IPS DF 4.7 (cell line): ENCODE measurements at regions not wholly inside any gene's neighbourhood (a gene's known extent, or its start where the extent isn't known, plus 50 kb on each side); places are given as distances from the start of the nearest gene placed in this dataset.

Experiments used
- DNase-seq: peaks from one replicate; pipeline ENCODE4 v3.0.0-alpha.2; 2013; ENCODE audit warnings: low spot score; ENCODE audit errors: extremely low read depth

- no peak for DNase-seq
These were observed 362.4 kb downstream of the ADRA2A start for GRCh38 chr10:111439034-111439842.

DNA sequence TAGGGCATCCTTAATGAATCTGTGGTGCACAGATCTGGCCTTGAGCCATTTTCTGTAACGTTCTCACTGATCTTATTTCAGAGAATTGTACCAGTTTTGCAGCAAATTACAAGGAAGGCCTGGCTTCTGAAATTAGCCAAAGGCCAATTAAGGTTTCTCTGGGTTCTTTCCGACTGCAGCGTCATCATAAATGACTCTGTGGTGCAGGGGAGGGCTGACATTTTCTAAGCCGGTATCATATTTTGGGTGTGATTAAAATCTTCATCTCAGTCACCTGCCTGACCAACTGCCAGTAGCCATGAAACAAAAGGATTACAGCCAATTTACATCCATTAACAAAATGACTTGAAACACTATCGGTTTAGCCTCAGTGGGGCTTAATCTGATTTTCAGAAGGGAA lies 363.7 kb downstream of the ADRA2A start:
- DNase-seq: no peak

GRCh38 chr10:111445667-111446066 lies 368.8 kb downstream of the ADRA2A start:
- no peak for DNase-seq

DNA sequence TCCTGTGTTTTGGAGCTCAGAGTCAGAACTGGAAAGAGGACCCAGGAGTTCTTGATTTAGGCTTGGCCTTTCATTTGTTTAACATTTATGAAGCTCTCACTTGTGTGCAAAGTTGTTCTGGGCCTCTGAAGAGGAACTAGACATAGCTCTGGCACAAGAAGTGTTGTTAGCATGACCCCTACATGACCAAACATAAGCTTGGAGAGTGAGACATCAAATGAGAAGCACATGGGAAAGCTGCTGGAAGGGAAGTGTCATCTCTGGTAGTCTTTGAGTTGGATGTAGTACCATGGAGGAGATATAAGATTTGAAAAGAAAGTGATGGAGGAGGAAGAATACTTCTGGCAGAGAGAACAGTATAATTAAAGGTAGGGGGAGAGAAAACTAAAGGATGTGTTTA lies 370.1 kb downstream of the ADRA2A start:
- DNase-seq: no peak

DNA sequence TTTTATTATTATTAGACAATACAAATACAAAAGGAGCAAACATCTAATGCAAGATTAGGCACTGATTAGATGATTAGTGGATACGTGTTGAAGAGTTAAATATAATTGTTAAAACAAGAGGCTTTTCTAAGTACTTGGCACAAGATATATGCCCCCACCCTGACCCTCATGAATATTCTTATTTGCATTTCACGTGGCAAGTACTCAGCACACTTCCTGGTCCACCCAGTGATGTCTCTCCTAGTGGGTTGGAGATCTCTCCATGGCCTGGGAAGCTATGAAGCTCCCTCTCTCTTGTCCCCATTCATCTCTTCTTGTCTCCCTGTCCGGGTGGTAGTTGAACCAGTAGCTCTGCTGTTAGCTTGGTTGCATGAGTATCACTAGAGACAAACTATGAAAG lies 375.3 kb downstream of the ADRA2A start:
- no peak for DNase-seq

GRCh38 chr10:111455776-111456426 lies 379.1 kb downstream of the ADRA2A start:
- DNase-seq: no peak

- DNase-seq: no peak
These were observed 381.4 kb downstream of the ADRA2A start for GRCh38 chr10:111458256-111458655.

DNA sequence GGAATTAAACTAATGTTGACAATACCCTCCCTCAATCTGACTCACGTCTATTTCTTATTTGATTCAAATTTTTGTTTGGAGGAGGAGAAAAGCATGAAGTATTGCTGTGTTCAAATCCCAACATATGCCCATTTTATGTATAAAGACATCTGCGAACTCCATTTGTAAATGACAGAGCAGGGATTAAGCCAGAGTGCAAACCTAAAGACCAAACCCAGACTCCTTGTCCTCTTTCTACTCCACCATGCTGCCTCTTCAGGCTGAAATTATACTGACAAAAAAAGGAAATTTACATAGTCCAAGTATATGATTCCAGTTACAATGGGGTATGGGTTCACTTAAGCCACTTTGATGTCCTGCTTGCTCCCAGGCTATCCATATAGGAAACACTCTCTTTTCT lies 383.1 kb downstream of the ADRA2A start:
- no peak for DNase-seq

DNA sequence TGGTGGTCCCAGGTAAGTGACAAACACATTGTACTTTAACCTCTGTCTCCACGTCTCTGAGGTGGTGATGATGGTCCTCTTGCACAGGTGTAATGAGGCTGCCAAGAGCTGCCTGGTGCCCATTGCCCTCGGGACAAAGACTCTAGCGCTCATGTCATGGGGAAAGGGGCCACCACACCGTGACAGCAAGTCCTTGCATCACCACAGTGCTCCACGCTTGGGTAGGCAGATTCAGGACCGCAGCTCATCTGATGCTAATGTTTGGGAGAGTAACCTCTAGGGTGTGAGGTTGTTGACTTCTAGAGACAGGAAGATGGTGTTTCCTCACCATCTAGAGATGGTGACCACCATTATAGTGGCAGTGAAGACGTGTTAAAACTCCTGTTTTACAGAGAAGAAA lies 395.6 kb downstream of the ADRA2A start:
- no peak for DNase-seq

- DNase-seq: no peak
These were observed 396.5 kb downstream of the ADRA2A start for GRCh38 chr10:111473361-111473760.

- DNase-seq: no peak
These were observed 398.0 kb downstream of the ADRA2A start for GRCh38 chr10:111474786-111475185.

GRCh38 chr10:111475720-111476119 lies 398.9 kb downstream of the ADRA2A start:
- DNase-seq: no peak

DNA sequence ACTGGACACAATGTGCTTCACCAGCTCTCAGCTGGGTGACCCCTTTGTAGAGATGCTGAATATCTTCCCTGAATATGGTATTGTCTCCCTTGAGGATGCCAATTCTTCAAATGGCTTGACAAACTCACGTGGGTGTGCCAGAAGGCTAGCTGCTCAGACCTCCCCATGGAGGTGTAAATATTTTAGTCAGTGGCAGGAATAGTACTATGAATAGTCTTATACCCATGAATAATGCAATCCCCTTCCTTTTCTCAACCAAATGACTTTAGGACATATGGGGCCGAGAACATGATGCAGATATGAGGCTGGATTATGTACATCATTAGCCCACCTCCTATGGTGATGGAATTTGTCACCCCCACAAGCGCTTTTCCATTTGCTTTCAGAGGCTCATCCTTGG lies 401.8 kb downstream of the ADRA2A start:
- DNase-seq: no peak

- no peak for DNase-seq
These were observed 403.1 kb downstream of the ADRA2A start for GRCh38 chr10:111479966-111480365.

GRCh38 chr10:111481261-111481826 lies 404.5 kb downstream of the ADRA2A start:
- no peak for DNase-seq

- DNase-seq: no peak
These were observed 405.0 kb downstream of the ADRA2A start for GRCh38 chr10:111481866-111482265.

DNA sequence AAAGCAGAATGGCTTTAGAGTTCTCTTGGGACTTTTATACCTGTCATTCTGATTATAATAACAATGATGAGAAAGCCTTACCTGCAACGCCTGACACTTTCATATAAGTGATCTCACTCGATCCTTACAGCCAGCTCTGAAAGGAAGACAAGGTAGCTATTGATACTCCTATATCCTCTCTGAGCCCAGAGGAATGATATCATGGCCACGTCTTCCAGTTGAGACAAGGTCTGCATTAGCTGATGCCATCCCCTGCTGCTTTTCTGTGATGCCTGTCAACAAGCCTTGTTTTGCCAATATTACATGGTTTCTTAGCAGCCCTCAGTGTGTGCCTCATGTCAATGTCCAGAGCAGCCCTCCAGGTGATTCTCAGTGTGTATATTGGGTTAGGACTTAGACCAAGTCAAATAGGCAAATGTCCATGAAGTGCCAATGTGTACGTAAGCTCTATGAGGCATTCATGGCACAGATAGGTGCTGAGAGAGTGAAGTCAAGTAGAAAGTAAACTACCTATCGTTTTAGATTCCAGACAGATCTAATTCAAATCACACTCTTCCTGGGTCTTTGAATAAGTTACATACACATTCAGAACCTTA lies 405.9 kb downstream of the ADRA2A start:
- DNase-seq: no peak

- no peak for DNase-seq
These were observed 408.9 kb downstream of the ADRA2A start for GRCh38 chr10:111485767-111486166.

- no peak for DNase-seq
These were observed 409.5 kb downstream of the ADRA2A start for GRCh38 chr10:111486346-111486745.

- no peak for DNase-seq
These were observed 411.8 kb downstream of the ADRA2A start for GRCh38 chr10:111488668-111489067.

DNA sequence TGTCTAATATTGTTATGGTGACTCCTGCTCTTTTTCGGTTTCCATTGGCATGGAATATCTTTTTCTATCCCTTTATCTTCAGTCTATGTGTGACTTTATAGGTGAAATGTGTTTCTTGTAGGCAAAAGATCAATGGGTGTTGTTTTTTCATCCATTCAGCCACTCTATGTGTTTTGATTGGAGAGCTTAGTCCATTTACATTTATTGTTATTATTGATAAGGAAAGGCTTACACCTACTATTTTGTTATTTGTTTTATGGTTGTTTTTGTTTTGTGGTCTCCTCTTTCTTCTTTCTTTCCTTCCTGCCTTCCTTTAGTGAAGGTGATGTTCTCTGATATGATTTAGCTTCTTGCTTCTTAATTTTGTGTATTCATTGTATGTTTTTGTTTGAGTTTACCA lies 414.3 kb downstream of the ADRA2A start:
- no peak for DNase-seq

- no peak for DNase-seq
These were observed 416.3 kb downstream of the ADRA2A start for GRCh38 chr10:111493024-111493625.
